ENCODE measurements at regions not wholly inside any gene's neighbourhood (a gene's known extent, or its start where the extent isn't known, plus 50 kb on each side); places are given as distances from the start of the nearest gene placed in this dataset.

DNA sequence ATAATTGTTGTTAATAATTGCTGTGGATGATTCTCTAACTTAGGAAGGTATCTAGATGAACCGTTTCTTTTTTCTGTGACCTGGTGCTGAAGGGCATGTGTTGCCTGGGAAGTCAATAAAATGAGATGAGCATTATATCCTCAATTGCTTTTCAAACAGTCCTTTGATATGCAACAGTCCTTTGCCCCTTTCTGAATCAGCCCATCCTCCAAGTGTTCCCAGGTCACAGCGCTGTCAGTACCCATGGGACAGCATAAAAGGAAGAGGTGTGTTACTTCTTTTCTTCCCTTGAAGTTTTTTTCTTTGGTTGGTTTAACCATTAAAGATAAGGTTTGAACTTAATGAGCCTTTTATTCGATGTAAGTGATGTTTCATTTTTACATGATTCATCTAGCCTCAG, 651.8 kb downstream of the SEMA5A start:
- Histone ChIP-seq H3K4me1 (ENCODE audit: control insufficient read depth, insufficient read depth, low read length) (no peaks in the 10 kb centered on the region), H3K36me3 (ENCODE audit: control insufficient read depth, insufficient read depth, low read length) (no peaks in the 10 kb centered on the region), H3K27ac (ENCODE audit: low read depth, low read length) (no peak overlapping the region), H3K9me3 (ENCODE audit: control insufficient read depth, insufficient read depth, low read length) (no peaks in the 10 kb centered on the region), H3K9ac (ENCODE audit: low read depth, low read length) (no peak overlapping the region), H3K27me3 (ENCODE audit: control insufficient read depth, insufficient read depth, low read length) (no peaks in the 10 kb centered on the region), H3K4me3 (ENCODE audit: low read depth, low read length) (no peak overlapping the region)

DNA sequence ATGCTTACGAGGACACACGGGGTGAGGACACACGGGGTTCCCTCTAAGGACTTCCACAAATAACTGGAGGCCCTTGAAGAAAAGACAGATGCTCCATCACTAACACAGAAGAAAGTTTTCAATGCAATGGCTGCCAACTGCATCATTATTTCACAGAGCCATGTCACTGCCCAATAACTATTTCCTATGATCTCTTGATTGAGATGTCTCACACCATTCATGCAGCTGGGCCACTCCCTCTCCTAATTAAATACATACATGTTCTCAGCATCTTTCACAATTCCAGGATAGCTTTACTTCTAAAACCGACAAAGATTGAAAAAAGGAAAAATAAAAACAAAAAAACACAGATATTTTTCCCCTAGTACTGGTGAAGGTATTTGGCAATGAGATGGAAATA, 650.8 kb downstream of the SEMA5A start:
- Histone ChIP-seq H3K27ac (ENCODE audit: low read depth, low read length) (no peak overlapping the region), H3K9ac (ENCODE audit: low read depth, low read length) (no peak overlapping the region), H3K4me1 (ENCODE audit: control insufficient read depth, insufficient read depth, low read length) (no peaks in the 10 kb centered on the region), H3K36me3 (ENCODE audit: control insufficient read depth, insufficient read depth, low read length) (no peaks in the 10 kb centered on the region), H3K9me3 (ENCODE audit: control insufficient read depth, insufficient read depth, low read length) (no peaks in the 10 kb centered on the region), H3K4me3 (ENCODE audit: low read depth, low read length) (no peak overlapping the region), H3K27me3 (ENCODE audit: control insufficient read depth, insufficient read depth, low read length) (no peaks in the 10 kb centered on the region)

DNA sequence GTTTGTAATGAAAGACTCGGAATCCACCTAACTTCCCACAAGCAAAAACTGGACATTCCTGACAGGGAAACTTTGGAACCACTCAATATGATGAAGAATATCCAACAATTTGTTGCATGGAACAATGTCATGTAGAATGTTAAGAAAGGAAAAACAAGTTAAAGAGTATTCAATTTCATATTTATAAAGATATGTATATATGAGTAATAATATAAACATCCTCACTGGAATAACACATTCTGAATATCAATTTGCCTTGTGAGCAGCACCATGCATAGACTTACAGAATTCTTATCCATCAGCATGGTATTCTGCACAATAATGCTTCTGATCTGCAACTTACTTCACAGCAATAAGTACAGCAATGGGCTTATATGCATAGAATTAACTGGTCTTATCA, 650.3 kb downstream of the SEMA5A start:
- no peak overlapping the region for H3K4me3 ChIP-seq (ENCODE audit: low read depth, low read length)
- H3K27ac ChIP-seq (ENCODE audit: low read depth, low read length): no peak overlapping the region
- H3K9ac ChIP-seq (ENCODE audit: low read depth, low read length): no peak overlapping the region
- no peaks in the 10 kb centered on the region for H3K36me3 ChIP-seq (ENCODE audit: control insufficient read depth, insufficient read depth, low read length)
- H3K27me3 ChIP-seq (ENCODE audit: control insufficient read depth, insufficient read depth, low read length): no peaks in the 10 kb centered on the region
- no peaks in the 10 kb centered on the region for H3K9me3 ChIP-seq (ENCODE audit: control insufficient read depth, insufficient read depth, low read length)
- H3K4me1 ChIP-seq (ENCODE audit: control insufficient read depth, insufficient read depth, low read length): no peaks in the 10 kb centered on the region

DNA sequence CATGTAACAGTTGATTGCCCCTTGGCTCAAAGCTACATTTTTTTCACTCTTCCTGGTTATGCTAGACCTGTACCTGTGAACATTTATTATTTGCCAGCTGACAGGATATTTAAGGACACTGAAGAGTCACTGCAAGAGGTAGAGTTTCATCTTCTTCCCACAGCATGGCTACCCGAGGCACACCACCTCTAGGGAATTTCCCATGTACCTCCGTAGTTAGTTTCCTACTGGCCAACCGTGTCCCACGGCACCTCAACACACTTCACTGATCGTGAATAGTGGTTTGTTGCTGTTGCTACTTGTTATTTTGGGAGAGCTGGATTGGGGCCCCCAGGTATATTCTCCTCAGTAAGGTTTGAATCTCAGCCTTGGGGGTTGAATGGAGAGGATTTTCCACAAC, 648.6 kb downstream of the SEMA5A start:
- Histone ChIP-seq H3K27me3 (ENCODE audit: control insufficient read depth, insufficient read depth, low read length) (no peaks in the 10 kb centered on the region), H3K4me1 (ENCODE audit: control insufficient read depth, insufficient read depth, low read length) (no peaks in the 10 kb centered on the region), H3K9me3 (ENCODE audit: control insufficient read depth, insufficient read depth, low read length) (no peaks in the 10 kb centered on the region), H3K27ac (ENCODE audit: low read depth, low read length) (no peak overlapping the region), H3K4me3 (ENCODE audit: low read depth, low read length) (no peak overlapping the region), H3K36me3 (ENCODE audit: control insufficient read depth, insufficient read depth, low read length) (no peaks in the 10 kb centered on the region), H3K9ac (ENCODE audit: low read depth, low read length) (no peak overlapping the region)

DNA sequence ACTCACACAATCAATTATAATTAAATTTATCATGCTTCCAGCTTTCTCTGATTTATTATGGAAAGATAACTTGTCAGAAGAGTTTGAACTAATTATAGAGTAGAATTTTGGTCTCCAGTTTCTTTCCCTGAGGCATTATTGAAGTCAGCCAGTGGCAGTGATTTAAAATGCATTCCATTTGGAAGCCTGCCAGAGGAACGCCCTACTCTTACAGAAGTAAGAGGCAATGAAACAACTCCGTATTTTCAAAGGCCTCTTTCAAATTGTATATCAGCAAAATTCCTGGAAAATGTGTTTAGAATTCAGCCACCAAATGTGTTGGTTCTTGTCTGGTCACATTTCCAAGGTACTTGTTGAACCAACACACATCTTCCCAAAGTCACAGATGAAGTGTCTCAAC, 640.9 kb downstream of the SEMA5A start:
- Histone ChIP-seq H3K9ac (ENCODE audit: low read depth, low read length) (no peak overlapping the region), H3K9me3 (ENCODE audit: control insufficient read depth, insufficient read depth, low read length) (no peaks in the 10 kb centered on the region), H3K36me3 (ENCODE audit: control insufficient read depth, insufficient read depth, low read length) (no peaks in the 10 kb centered on the region), H3K27me3 (ENCODE audit: control insufficient read depth, insufficient read depth, low read length) (no peaks in the 10 kb centered on the region), H3K4me1 (ENCODE audit: control insufficient read depth, insufficient read depth, low read length) (no peaks in the 10 kb centered on the region), H3K27ac (ENCODE audit: low read depth, low read length) (no peak overlapping the region), H3K4me3 (ENCODE audit: low read depth, low read length) (no peak overlapping the region)

DNA sequence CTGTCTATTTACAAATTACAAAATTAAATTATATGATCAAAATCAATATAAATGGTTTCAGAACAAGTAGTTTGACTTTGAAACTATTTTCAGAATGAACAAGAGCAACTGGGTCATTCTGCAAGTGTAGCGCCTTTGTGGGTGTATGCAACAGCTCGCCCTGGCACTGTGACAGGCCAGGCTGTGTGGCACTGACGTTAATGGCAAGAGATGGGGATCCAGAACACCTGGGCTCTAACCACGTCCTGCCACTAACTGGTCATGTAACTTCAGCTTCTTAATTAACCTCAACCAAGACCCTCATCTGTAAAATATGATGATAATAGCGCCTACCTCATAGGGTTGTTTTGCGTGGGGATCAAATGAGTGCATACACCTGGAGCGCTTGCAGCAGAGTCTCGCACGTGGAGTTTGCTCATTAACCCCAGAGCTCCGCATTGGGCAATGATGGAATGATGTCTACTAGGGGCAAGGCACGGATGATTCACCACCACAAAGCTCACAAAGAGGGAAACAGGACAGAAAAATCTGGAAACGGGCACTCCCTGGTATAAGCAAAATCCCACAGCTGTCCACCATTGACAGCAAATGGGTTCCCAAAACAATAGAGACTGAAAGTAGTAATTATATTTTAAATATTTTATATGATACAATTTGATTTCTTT, 639.4 kb downstream of the SEMA5A start:
- no peak overlapping the region for H3K27ac ChIP-seq (ENCODE audit: low read depth, low read length)
- H3K27me3 ChIP-seq (ENCODE audit: control insufficient read depth, insufficient read depth, low read length): no peaks in the 10 kb centered on the region
- no peak overlapping the region for H3K4me3 ChIP-seq (ENCODE audit: low read depth, low read length)
- no peaks in the 10 kb centered on the region for H3K9me3 ChIP-seq (ENCODE audit: control insufficient read depth, insufficient read depth, low read length)
- no peaks in the 10 kb centered on the region for H3K4me1 ChIP-seq (ENCODE audit: control insufficient read depth, insufficient read depth, low read length)
- no peak overlapping the region for H3K9ac ChIP-seq (ENCODE audit: low read depth, low read length)
- H3K36me3 ChIP-seq (ENCODE audit: control insufficient read depth, insufficient read depth, low read length): no peaks in the 10 kb centered on the region

DNA sequence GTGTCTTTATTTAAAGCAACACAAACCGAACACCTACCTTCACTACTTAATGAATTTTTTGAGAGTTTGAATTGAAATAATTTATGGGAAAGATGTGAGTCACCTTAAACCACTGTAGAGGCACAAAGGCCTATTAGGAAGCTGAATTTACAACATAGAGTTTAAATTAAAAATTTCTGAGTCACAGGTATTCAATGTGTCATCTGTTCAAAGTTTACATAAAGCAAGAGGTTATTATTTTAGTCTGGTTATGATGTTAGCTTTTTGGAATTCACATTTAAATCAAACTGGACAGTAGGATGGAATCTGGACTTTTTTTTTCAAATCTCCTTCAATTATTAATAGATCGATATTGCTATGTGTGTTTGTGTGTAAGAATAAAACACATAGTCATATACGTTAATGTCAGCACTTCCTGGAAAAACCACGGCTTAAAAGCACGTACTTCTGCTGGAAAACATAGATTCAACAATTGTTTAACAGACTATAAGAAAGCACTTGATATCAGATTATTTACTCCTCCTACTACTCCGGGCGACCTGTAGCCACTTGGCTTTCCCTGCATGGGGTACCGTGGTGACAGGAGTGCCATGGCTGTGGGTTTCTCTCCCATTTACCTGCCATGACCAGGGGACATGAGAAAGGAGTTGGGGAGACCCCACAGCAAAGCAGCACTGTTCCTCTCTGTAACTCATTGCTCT, 638.6 kb downstream of the SEMA5A start:
- Histone ChIP-seq H3K4me3 (ENCODE audit: low read depth, low read length) (no peak overlapping the region), H3K9ac (ENCODE audit: low read depth, low read length) (no peak overlapping the region)

DNA sequence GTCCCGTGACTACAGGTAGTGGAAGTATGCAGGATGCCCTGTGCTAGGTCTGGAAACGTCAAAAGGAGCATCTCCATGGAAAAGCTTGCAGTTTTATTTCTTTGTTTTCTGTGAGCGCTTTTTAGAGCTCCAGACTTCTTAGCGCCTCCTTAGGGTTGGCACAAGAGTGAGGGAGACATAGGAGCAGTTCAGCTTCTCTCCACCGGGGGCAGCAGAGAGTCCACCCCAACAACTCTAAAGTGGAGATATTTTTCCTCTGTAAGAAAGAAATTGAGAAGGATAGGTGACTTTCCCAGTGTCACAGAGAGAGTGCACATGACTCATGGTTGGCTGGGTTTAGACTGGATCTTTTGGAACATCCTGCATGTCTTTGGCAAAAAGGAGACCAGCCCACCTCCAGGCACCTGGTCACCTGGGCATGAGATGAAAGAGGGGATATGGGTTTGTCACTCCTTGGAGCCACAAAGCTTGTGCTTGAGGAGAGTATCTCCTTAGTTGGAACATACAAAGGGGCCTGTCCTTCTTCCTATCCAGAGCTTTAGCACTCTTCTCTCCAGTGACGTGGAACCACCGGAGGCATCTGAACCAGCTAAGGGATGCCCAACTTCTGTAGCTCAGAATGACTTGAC, 637.7 kb downstream of the SEMA5A start:
- Histone ChIP-seq H3K4me3 (ENCODE audit: low read depth, low read length) (no peak overlapping the region), H3K4me1 (ENCODE audit: control insufficient read depth, insufficient read depth, low read length) (no peaks in the 10 kb centered on the region), H3K27ac (ENCODE audit: low read depth, low read length) (no peak overlapping the region), H3K36me3 (ENCODE audit: control insufficient read depth, insufficient read depth, low read length) (no peaks in the 10 kb centered on the region), H3K9ac (ENCODE audit: low read depth, low read length) (no peak overlapping the region), H3K9me3 (ENCODE audit: control insufficient read depth, insufficient read depth, low read length) (no peaks in the 10 kb centered on the region), H3K27me3 (ENCODE audit: control insufficient read depth, insufficient read depth, low read length) (no peaks in the 10 kb centered on the region)

More for the DNA sequence above, 638.6 kb downstream of the SEMA5A start:
- Histone ChIP-seq H3K27me3 (ENCODE audit: control insufficient read depth, insufficient read depth, low read length) (no peaks in the 10 kb centered on the region), H3K4me1 (ENCODE audit: control insufficient read depth, insufficient read depth, low read length) (no peaks in the 10 kb centered on the region), H3K27ac (ENCODE audit: low read depth, low read length) (no peak overlapping the region), H3K9me3 (ENCODE audit: control insufficient read depth, insufficient read depth, low read length) (no peaks in the 10 kb centered on the region), H3K36me3 (ENCODE audit: control insufficient read depth, insufficient read depth, low read length) (no peaks in the 10 kb centered on the region)

DNA sequence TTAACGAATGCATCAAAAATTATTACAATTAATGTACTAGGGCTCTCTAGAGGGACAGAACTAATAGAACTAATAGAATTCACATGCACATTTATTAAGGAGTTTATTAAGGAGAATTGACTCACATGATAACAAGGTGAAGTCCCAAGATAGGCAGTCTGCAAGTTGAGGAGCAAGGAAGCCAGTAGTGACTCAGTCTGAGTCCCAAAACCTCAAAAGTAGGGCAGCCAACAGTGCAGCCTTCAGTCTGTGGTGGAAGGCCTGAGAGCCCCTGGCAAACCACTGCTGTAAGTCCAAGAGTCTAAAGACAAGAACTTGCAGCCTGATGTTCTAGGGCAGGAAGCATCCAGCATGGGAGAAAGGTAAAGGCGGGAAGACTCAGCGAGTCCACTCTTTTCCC, 633.8 kb downstream of the SEMA5A start:
- Histone ChIP-seq H3K4me3 (ENCODE audit: low read depth, low read length) (no peak overlapping the region), H3K27ac (ENCODE audit: low read depth, low read length) (no peak overlapping the region), H3K27me3 (ENCODE audit: control insufficient read depth, insufficient read depth, low read length) (no peaks in the 10 kb centered on the region), H3K4me1 (ENCODE audit: control insufficient read depth, insufficient read depth, low read length) (no peaks in the 10 kb centered on the region), H3K36me3 (ENCODE audit: control insufficient read depth, insufficient read depth, low read length) (no peaks in the 10 kb centered on the region), H3K9ac (ENCODE audit: low read depth, low read length) (no peak overlapping the region), H3K9me3 (ENCODE audit: control insufficient read depth, insufficient read depth, low read length) (no peaks in the 10 kb centered on the region)

DNA sequence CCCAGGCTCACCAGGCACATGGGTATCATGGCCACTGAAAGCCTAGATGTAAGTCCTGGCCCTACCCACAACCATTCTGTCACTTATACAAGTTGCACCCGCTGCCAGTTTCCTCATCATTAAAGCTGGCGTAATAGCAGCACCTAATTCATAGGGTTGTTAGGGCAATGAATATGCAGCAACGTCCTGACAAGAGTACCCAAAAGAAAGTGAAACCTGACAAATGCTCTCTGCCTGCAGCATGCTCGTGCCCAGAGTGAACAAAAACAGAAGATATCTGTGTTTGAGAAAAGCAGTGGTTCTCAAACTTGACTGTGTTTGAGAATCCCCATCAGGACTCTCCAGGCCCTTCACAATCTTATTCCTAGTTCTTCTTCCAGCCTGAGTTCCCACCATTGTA, 632.4 kb downstream of the SEMA5A start:
- Histone ChIP-seq H3K27me3 (ENCODE audit: control insufficient read depth, insufficient read depth, low read length) (no peaks in the 10 kb centered on the region), H3K9ac (ENCODE audit: low read depth, low read length) (no peak overlapping the region), H3K9me3 (ENCODE audit: control insufficient read depth, insufficient read depth, low read length) (no peaks in the 10 kb centered on the region), H3K27ac (ENCODE audit: low read depth, low read length) (no peak overlapping the region), H3K4me1 (ENCODE audit: control insufficient read depth, insufficient read depth, low read length) (no peaks in the 10 kb centered on the region), H3K4me3 (ENCODE audit: low read depth, low read length) (no peak overlapping the region), H3K36me3 (ENCODE audit: control insufficient read depth, insufficient read depth, low read length) (no peaks in the 10 kb centered on the region)

DNA sequence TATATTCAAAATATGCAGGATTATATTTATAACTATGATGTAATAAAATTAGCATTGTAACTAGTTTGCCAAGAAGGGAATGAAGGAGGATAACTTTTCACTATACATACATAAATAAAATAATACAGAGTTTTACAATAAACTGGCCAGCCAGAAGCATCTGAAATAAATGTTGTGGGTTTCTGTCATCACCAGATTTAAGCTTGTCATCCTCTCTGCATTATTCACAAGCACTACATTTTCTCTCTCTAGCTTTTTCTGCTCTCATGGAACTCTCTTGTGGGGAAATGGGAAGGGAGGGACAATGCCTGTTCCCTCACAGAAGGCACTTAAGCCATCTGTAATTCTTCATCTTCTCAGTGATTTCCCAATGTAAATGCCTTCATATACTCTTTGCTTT, 626.8 kb downstream of the SEMA5A start:
- Histone ChIP-seq H3K9ac (ENCODE audit: low read depth, low read length) (no peak overlapping the region), H3K36me3 (ENCODE audit: control insufficient read depth, insufficient read depth, low read length) (no peaks in the 10 kb centered on the region), H3K4me3 (ENCODE audit: low read depth, low read length) (no peak overlapping the region), H3K9me3 (ENCODE audit: control insufficient read depth, insufficient read depth, low read length) (no peaks in the 10 kb centered on the region), H3K4me1 (ENCODE audit: control insufficient read depth, insufficient read depth, low read length) (no peaks in the 10 kb centered on the region), H3K27me3 (ENCODE audit: control insufficient read depth, insufficient read depth, low read length) (no peaks in the 10 kb centered on the region), H3K27ac (ENCODE audit: low read depth, low read length) (no peak overlapping the region)
